ENCODE measurements at regions not wholly inside any gene's neighbourhood (a gene's known extent, or its start where the extent isn't known, plus 50 kb on each side); places are given as distances from the start of the nearest gene placed in this dataset.

GRCh38 chr12:90899456-90900182 is 55.4 kb downstream of the CCER1 start:
- Histone ChIP-seq H3K9ac (ENCODE audit: extremely low read depth, insufficient read length, low read length) (no peak overlapping the region), H4K20me1 (ENCODE audit: control insufficient read depth, insufficient read depth, insufficient read length) (no peaks in the 10 kb centered on the region), H3K9me3 (ENCODE audit: control insufficient read depth, low read depth, low read length) (no peaks in the 10 kb centered on the region), H3K79me1 (ENCODE audit: insufficient read depth, low read depth, low read length, poor library complexity, severe bottlenecking) (no peaks in the 10 kb centered on the region), H3K27ac (ENCODE audit: insufficient read length, low read depth, low read length) (no peak overlapping the region), H3K56ac (ENCODE audit: insufficient read length, low read depth, low read length) (no peak overlapping the region), H3K23ac (ENCODE audit: insufficient read length, low read depth, low read length) (no peak overlapping the region), H3K27me3 (ENCODE audit: insufficient read depth, low read length) (no peaks in the 10 kb centered on the region), H3K23me2 (ENCODE audit: insufficient read length, low read depth, low read length, poor library complexity, severe bottlenecking) (no peaks in the 10 kb centered on the region), H4K8ac (replicated peaks; ENCODE audit: insufficient read length, low read depth, low read length) (no peak overlapping the region), H3T11ph (ENCODE audit: low read length) (no peak overlapping the region), H3K18ac (ENCODE audit: insufficient read length, low read depth, low read length) (no peak overlapping the region), H2BK120ac (ENCODE audit: low read depth, low read length, poor library complexity, severe bottlenecking) (no peak overlapping the region), H3K4me1 (ENCODE audit: insufficient read depth, low read length) (no peaks in the 10 kb centered on the region), H3K4ac (ENCODE audit: low read depth, low read length) (no peak overlapping the region), H2BK15ac (ENCODE audit: low read depth, low read length) (no peak overlapping the region), H2BK20ac (ENCODE audit: low read depth, low read length, poor library complexity, severe bottlenecking) (no peak overlapping the region), H2BK5ac (ENCODE audit: insufficient read length, low read length) (no peak overlapping the region), H3K4me2 (ENCODE audit: insufficient read depth, insufficient read length, low read length) (no peak overlapping the region), H4K91ac (ENCODE audit: insufficient read length, low read depth, low read length) (no peak overlapping the region), H2AFZ (ENCODE audit: low read length) (no peak overlapping the region), H4K5ac (ENCODE audit: insufficient read length, low read depth, low read length) (no peak overlapping the region), H3K79me2 (ENCODE audit: insufficient read depth, low read length) (no peaks in the 10 kb centered on the region), H2AK5ac (ENCODE audit: insufficient read length, low read length) (no peak overlapping the region), H2BK12ac (ENCODE audit: insufficient read length, low read depth, low read length) (no peak overlapping the region), H3K14ac (ENCODE audit: insufficient read depth, low read length) (no peak overlapping the region)
- DNase-seq, result no peak
- H3K4me1 Mint-ChIP-seq, result no peaks in the 10 kb centered on the region
- 0 out of 2 replicates have a peak, but pooled peaks cover 2% of the 10 kb centered on the region for H3K27me3 Mint-ChIP-seq (ENCODE audit: low read depth)
- no peak for TF ChIP-seq CTCF (conservative IDR thresholded peaks at IDR 0.05)
- H3K27ac Mint-ChIP-seq, result no peak overlapping the region
- no CpG with 5 or more reads among the region's 4 CpGs for WGBS (ENCODE audit: extremely low coverage, insufficient read length, low lambda C conversion rate)
- H3K36me3 Mint-ChIP-seq (ENCODE audit: insufficient read depth in 1 of 3, low read depth in 3 of 3), result no peaks in the 10 kb centered on the region
- H3K9me3 Mint-ChIP-seq, result no peaks in the 10 kb centered on the region
- H3K4me3 Mint-ChIP-seq, result no peak overlapping the region; a peak in 1 of 5 replicates

Data from H9 (cell line).